ENCODE measurements at regions not wholly inside any gene's neighbourhood (a gene's known extent, or its start where the extent isn't known, plus 50 kb on each side); places are given as distances from the start of the nearest gene placed in this dataset.
A peak's percentile ranks its signal among the peaks of the same experiment; 100 is the strongest.

DNA sequence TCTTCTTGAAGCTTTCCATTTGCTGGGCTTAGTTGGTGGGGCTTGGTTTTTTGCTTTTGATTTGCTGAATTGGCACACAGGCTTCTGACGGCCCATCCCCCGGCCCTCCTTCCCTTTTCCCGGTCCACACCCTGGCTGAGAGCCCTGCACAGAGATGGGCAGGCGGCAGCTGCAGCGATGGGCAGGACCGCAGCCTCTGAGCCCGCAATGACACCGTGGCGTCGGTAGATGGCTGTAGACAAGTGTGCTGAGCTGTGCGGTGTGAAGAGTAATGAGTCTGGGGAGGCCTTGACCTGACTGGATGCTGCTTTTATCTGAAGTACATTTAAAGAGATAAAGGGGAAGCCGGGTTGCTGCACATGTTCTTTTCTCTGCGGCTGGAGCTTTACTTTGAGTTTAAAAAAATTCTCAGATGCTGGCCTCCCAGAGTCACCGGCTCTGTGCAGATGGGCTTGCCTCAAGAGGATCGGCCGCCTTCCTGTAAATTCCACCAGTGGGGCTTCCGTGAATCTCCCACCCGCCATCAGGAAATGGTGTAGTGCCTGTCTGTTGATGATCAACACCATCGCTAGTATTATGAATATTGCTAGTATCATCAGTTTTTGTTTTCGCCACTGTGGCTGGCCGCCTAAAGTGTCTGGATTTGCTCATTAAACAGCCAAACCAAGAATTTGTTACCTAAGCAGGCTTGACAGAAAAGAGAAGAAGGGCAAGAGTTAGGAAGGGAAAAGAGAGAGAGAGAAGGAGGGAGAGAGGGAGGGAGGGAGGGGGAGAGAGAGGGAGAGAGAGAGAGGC lies 245.6 kb upstream of the RBFOX1 start:
- POLR2A ChIA-PET (ENCODE audit: unreplicated experiment): no interaction called here
- Histone ChIP-seq H3K4me1 (ENCODE audit: insufficient read depth, low read length) (no peaks in the 10 kb centered on the region), H3K27ac (ENCODE audit: low read length) (no peak overlapping the region), H3K4me3 (ENCODE audit: low read length) (no peak overlapping the region), H2AFZ (ENCODE audit: low read length) (no peak overlapping the region), H3K79me2 (ENCODE audit: low read length) (no peaks in the 10 kb centered on the region), H3K36me3 (ENCODE audit: low read depth, low read length) (no peaks in the 10 kb centered on the region), H3K9ac (ENCODE audit: low read length) (no peak overlapping the region), H3K9me3 (ENCODE audit: low read length) (no peaks in the 10 kb centered on the region), H4K20me1 (ENCODE audit: low read length) (no peaks in the 10 kb centered on the region), H3K4me2 (ENCODE audit: low read length) (no peak overlapping the region), H3K27me3 (ENCODE audit: low read length) (no peaks in the 10 kb centered on the region), H3F3A (ENCODE audit: low read length, unreplicated experiment) (no peaks in the 10 kb centered on the region), H3K9me2 (replicated peaks; ENCODE audit: low read length) (no peaks in the 10 kb centered on the region)
- ATAC-seq (no peak; the same call in 1 of the 2 replicates), DNase-seq (peak; percentile 1)
- TF ChIP-seq EZH2 (IDR thresholded peaks at IDR 0.05; ENCODE audit: low read length, unreplicated experiment): no peak
- TF ChIP-seq, protein P1, sequence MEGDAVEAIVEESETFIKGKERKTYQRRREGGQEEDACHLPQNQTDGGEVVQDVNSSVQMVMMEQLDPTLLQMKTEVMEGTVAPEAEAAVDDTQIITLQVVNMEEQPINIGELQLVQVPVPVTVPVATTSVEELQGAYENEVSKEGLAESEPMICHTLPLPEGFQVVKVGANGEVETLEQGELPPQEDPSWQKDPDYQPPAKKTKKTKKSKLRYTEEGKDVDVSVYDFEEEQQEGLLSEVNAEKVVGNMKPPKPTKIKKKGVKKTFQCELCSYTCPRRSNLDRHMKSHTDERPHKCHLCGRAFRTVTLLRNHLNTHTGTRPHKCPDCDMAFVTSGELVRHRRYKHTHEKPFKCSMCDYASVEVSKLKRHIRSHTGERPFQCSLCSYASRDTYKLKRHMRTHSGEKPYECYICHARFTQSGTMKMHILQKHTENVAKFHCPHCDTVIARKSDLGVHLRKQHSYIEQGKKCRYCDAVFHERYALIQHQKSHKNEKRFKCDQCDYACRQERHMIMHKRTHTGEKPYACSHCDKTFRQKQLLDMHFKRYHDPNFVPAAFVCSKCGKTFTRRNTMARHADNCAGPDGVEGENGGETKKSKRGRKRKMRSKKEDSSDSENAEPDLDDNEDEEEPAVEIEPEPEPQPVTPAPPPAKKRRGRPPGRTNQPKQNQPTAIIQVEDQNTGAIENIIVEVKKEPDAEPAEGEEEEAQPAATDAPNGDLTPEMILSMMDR (conservative IDR thresholded peaks at IDR 0.05; ENCODE audit: low read depth, low read length): peak; percentile 21; the same call in 1 of the 2 replicates
- TF ChIP-seq EZH2phosphoT487 (IDR thresholded peaks at IDR 0.05; ENCODE audit: borderline replicate concordance, low read length): no peak
- no TSS peak for BruUV-seq (replicated peaks)
- intact Hi-C loops (cut with micrococcal nuclease): no loop called here
- CTCF ChIA-PET: no interaction called here

DNA sequence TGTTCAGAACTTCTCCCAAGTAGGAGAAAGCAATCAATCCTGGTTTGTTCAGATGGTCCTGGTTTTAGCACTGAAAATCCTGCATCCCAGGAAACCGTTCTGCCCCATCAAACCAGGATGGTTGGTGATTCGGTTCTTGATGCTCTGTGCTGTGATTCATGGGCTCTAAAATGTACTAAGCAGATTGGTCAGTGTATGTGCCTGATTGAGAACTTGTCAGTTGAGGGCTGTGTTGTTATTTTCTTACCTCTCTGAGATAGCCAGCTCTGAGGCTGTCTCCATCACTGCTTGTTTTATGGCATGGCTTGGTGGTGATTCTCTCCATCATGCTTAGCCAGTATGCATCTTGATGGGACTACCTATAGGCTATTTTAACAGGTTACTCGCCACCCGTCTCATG lies 246.9 kb upstream of the RBFOX1 start:
- intact Hi-C loops (cut with micrococcal nuclease): no loop called here
- ATAC-seq (no peak), DNase-seq (no peak)
- Histone ChIP-seq H3F3A (ENCODE audit: low read length, unreplicated experiment) (no peaks in the 10 kb centered on the region), H3K79me2 (ENCODE audit: low read length) (no peaks in the 10 kb centered on the region), H3K4me1 (ENCODE audit: insufficient read depth, low read length) (no peaks in the 10 kb centered on the region), H2AFZ (ENCODE audit: low read length) (no peak overlapping the region), H3K27ac (ENCODE audit: low read length) (no peak overlapping the region), H3K27me3 (ENCODE audit: low read length) (no peaks in the 10 kb centered on the region), H3K4me2 (ENCODE audit: low read length) (no peak overlapping the region), H3K9ac (ENCODE audit: low read length) (no peak overlapping the region), H4K20me1 (ENCODE audit: low read length) (no peaks in the 10 kb centered on the region), H3K9me2 (replicated peaks; ENCODE audit: low read length) (no peaks in the 10 kb centered on the region), H3K36me3 (ENCODE audit: low read depth, low read length) (no peaks in the 10 kb centered on the region), H3K4me3 (ENCODE audit: low read length) (no peak overlapping the region), H3K9me3 (ENCODE audit: low read length) (no peaks in the 10 kb centered on the region)
- no peak for TF ChIP-seq EZH2 (IDR thresholded peaks at IDR 0.05; ENCODE audit: low read length, unreplicated experiment)
- no peak for TF ChIP-seq EZH2phosphoT487 (IDR thresholded peaks at IDR 0.05; ENCODE audit: borderline replicate concordance, low read length)
- TF ChIP-seq, protein P1 (conservative IDR thresholded peaks at IDR 0.05; ENCODE audit: low read depth, low read length): no peak
- BruUV-seq (replicated peaks): no TSS peak
- ChIA-PET CTCF (no interaction called here), POLR2A (ENCODE audit: unreplicated experiment) (no interaction called here)

DNA sequence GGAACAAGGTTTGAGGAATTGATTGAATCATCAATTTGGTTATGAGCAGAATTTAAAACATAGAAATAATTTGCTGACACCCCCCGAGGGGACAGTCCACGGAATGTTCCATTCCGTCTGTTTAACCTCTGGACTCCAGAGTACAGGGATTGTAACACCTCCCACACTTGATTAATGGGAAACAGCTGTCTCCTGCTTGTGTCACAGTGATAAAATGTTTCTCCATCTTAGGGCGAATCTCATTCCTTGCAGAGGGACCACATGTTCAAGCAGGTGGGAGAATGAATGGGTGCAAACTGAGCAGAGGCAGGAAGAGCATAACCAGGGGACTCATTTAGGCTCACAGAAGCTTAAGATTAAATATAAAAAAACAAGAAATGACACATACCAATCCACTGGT lies 249.5 kb upstream of the RBFOX1 start:
- no peak overlapping the region for H3K4me2 ChIP-seq (ENCODE audit: low read length)
- no peaks in the 10 kb centered on the region for H3K27me3 ChIP-seq (ENCODE audit: low read length)
- H3K9me3 ChIP-seq (ENCODE audit: low read length): no peaks in the 10 kb centered on the region
- H3K36me3 ChIP-seq (ENCODE audit: low read depth, low read length): no peaks in the 10 kb centered on the region
- no peak overlapping the region for H3K4me3 ChIP-seq (ENCODE audit: low read length)
- intact Hi-C loops (cut with micrococcal nuclease): no loop called here
- ATAC-seq (no peak), DNase-seq (no peak)
- BruUV-seq (replicated peaks): no TSS peak
- no peak overlapping the region for H3K9ac ChIP-seq (ENCODE audit: low read length)
- TF ChIP-seq, protein P1 (conservative IDR thresholded peaks at IDR 0.05; ENCODE audit: low read depth, low read length): no peak
- TF ChIP-seq EZH2 (IDR thresholded peaks at IDR 0.05; ENCODE audit: low read length, unreplicated experiment): no peak
- TF ChIP-seq EZH2phosphoT487 (IDR thresholded peaks at IDR 0.05; ENCODE audit: borderline replicate concordance, low read length): no peak
- ChIA-PET CTCF (no interaction called here), POLR2A (ENCODE audit: unreplicated experiment) (no interaction called here)
- no peaks in the 10 kb centered on the region for H3K79me2 ChIP-seq (ENCODE audit: low read length)
- H3K4me1 ChIP-seq (ENCODE audit: insufficient read depth, low read length): no peaks in the 10 kb centered on the region
- H3K27ac ChIP-seq (ENCODE audit: low read length): no peak overlapping the region
- H2AFZ ChIP-seq (ENCODE audit: low read length): no peak overlapping the region
- H3F3A ChIP-seq (ENCODE audit: low read length, unreplicated experiment): no peaks in the 10 kb centered on the region
- H4K20me1 ChIP-seq (ENCODE audit: low read length): no peaks in the 10 kb centered on the region
- no peaks in the 10 kb centered on the region for H3K9me2 ChIP-seq (replicated peaks; ENCODE audit: low read length)
